IMR-90 (cell line): ENCODE measurements at regions not wholly inside any gene's neighbourhood (a gene's known extent, or its start where the extent isn't known, plus 50 kb on each side); places are given as distances from the start of the nearest gene placed in this dataset.

ENCODE experiments used
- BHLHE40 ChIP-seq: fragments of 150-350 bp; IDR thresholded peaks from 2 replicates; pipeline ENCODE4 v1.6.1; 2016; ENCODE audit warnings: mild to moderate bottlenecking, low read depth, low read length
- CEBPB ChIP-seq: IDR thresholded peaks from 2 replicates; pipeline ENCODE4 v1.6.1; 2012; ENCODE audit warnings: low read depth, low read length, improper control_type of control experiment
- CTCF ChIP-seq: conservative IDR thresholded peaks from 2 replicates; pipeline ENCODE4 v1.5.1; 2012; ENCODE audit warnings: mild to moderate bottlenecking, low read depth, low read length, improper control_type of control experiment
- FOS ChIP-seq: fragments of 150-350 bp; IDR thresholded peaks from 2 replicates; pipeline ENCODE4 v1.6.1; 2016; ENCODE audit warnings: low read depth, low read length
- MXI1 ChIP-seq: IDR thresholded peaks from 2 replicates; pipeline ENCODE4 v1.6.1; 2012; ENCODE audit warnings: low read depth, mild to moderate bottlenecking, low read length, moderate library complexity, borderline replicate concordance
- POLR2A ChIP-seq: IDR thresholded peaks from 2 replicates; pipeline ENCODE4 v1.6.1; 2012; ENCODE audit warnings: mild to moderate bottlenecking, low read depth, low read length
- USF2 ChIP-seq: fragments of 150-350 bp; IDR thresholded peaks from 2 replicates; pipeline ENCODE4 v1.6.1; 2017; ENCODE audit warnings: mild to moderate bottlenecking, antibody characterized with exemption, low read length, low read depth

GRCh38 chr18:78074400-78075020 is 824.9 kb downstream of the GALR1 start:
- TF ChIP-seq CTCF (no peak), CEBPB (no peak), BHLHE40 (no peak), USF2 (no peak), MXI1 (no peak), POLR2A (no peak), FOS (no peak)
